T-cell (primary cell): ENCODE measurements at regions not wholly inside any gene's neighbourhood (a gene's known extent, or its start where the extent isn't known, plus 50 kb on each side); places are given as distances from the start of the nearest gene placed in this dataset.

Experiments used
- ATAC-seq, 4 experiments: fragments of 200-7000 bp in 3 of 4; fragments of 150-1000 bp in 1 of 4; cut with Tn5 transposase; replicated peaks in 1 of 4; 1 replicate in 3 of 4; 2 replicates in 1 of 4; pipeline ENCODE4 v1.10.0; 2021; ENCODE audit warnings: moderate library complexity in 3 of 4, mild to moderate bottlenecking in 2 of 4, moderate number of reproducible peaks in 1 of 4
- CTCF ChIA-PET, 2 donors: fragments of 300-600 bp; sonication (Branson Sonifier 250); formaldehyde crosslinking; loops; one replicate each; lab custom pipeline; 2022; ENCODE audit warnings: antibody characterized with exemption in 2 of 2; lab: Charles Lee
- POLR2A ChIA-PET, 2 donors: fragments of 300-600 bp; sonication (Branson Sonifier 250); formaldehyde crosslinking; loops; one replicate each; lab custom pipeline; 2022; ENCODE audit warnings: antibody characterized with exemption in 2 of 2; lab: Charles Lee
- DNase-seq, 35 experiments: peaks; one replicate each; pipeline versions ENCODE4 v3.0.0 to v3.0.0-alpha.2; 2013 to 2023
- H3K27ac ChIP-seq: one replicate; pipeline ENCODE4 v1.5.1; 2013; ENCODE audit warnings: low read length
- H3K27me3 ChIP-seq, 2 experiments: replicated peaks in 1 of 2; 1 replicate in 1 of 2; 2 replicates in 1 of 2; pipeline versions ENCODE4 v1.6.1 to v1.7.0; 2013; ENCODE audit warnings: low read length in 1 of 2, mixed read lengths in 1 of 2; ENCODE audit not compliant: control insufficient read depth in 2 of 2, insufficient read depth in 2 of 2; ENCODE audit errors: extremely low read depth in 1 of 2
- H3K36me3 ChIP-seq, 2 donors: 1 replicate in 1 of 2; 2 replicates in 1 of 2; pipeline versions ENCODE4 v1.6.1 to v1.7.0; 2013; ENCODE audit warnings: low read length in 1 of 2; ENCODE audit not compliant: control insufficient read depth in 2 of 2, insufficient read depth in 1 of 2; ENCODE audit errors: extremely low read depth in 1 of 2
- H3K4me1 ChIP-seq, 2 experiments: 1 replicate in 1 of 2; 2 replicates in 1 of 2; pipeline versions ENCODE4 v1.6.1 to v1.7.0; 2013; ENCODE audit warnings: low read length in 2 of 2, mixed read lengths in 1 of 2; ENCODE audit not compliant: insufficient read depth in 2 of 2, control insufficient read depth in 1 of 2; ENCODE audit errors: extremely low read depth in 1 of 2
- H3K4me3 ChIP-seq, 2 donors: 1 replicate in 1 of 2; 2 replicates in 1 of 2; pipeline versions ENCODE4 v1.5.1 to v1.7.0; 2013; ENCODE audit warnings: mild to moderate bottlenecking in 2 of 2, low read length in 1 of 2, moderate library complexity in 1 of 2; ENCODE audit not compliant: control insufficient read depth in 1 of 2; ENCODE audit errors: extremely low read depth in 1 of 2
- H3K9me3 ChIP-seq: 2 replicates; pipeline ENCODE4 v1.7.0; 2013
- H3K27ac Mint-ChIP-seq, 2 donors: one replicate each; pipeline ENCODE4 v1.8.0; 2020 to 2021; ENCODE audit warnings: mild to moderate bottlenecking in 2 of 2, mixed read lengths in 2 of 2
- H3K27me3 Mint-ChIP-seq, 2 donors: one replicate each; pipeline ENCODE4 v1.8.0; 2021 to 2022; ENCODE audit warnings: mixed read lengths in 2 of 2
- H3K36me3 Mint-ChIP-seq: one replicate; pipeline ENCODE4 v1.8.0; 2021; ENCODE audit warnings: mixed read lengths
- H3K4me1 Mint-ChIP-seq, 3 donors: one replicate each; pipeline ENCODE4 v1.8.0; 2020 to 2022; ENCODE audit warnings: mixed read lengths in 3 of 3, mild to moderate bottlenecking in 1 of 3
- H3K4me3 Mint-ChIP-seq, 3 donors: one replicate each; pipeline ENCODE4 v1.8.0; 2020 to 2022; ENCODE audit warnings: mild to moderate bottlenecking in 3 of 3, mixed read lengths in 3 of 3, moderate library complexity in 3 of 3
- H3K9me3 Mint-ChIP-seq, 3 donors: one replicate each; pipeline ENCODE4 v1.8.0; 2020 to 2022; ENCODE audit warnings: mixed read lengths in 3 of 3
- WGBS: methylation state at CpG from one replicate; pipeline ENCODE4 v1.1.5; 2013; ENCODE audit warnings: missing lambda C conversion rate; ENCODE audit not compliant: insufficient coverage; 5-methylcytosine and 5-hydroxymethylcytosine counted together

DNA sequence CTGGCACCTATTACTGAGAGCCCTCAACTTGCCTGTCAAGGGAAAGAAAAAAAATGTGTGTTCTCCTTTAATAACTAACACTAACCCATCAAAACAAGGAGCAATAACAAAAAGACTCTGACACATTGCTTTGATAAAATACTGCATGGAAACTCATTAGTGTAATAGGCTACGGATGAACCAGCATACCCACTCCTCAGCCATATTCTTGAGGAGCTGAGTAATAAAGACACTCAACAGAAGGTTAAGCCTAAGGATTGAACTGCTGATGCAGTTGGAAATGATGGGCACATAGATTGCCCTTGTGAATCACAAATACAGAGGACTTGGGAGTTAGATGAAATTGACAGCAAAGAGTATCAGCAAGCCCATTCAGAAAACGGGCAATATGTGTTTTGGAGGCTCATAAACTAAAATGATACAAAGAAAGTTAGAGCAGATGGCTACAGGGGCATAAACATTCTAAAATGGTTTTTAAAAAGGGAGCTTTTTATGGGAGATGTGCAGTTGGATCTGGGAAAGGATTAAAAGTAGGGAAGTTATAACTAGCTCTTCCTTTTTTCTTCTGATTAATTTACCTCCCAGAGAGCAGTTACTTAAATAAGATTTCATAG, 447.6 kb upstream of the IL12A start:
- no peak overlapping the region for H3K27ac ChIP-seq
- H3K4me3 ChIP-seq: no peak overlapping the region
- no peaks in the 10 kb centered on the region for H3K4me1 ChIP-seq
- H3K9me3 ChIP-seq: no peaks in the 10 kb centered on the region
- POLR2A ChIA-PET: no interaction called here
- DNase-seq (no peak), ATAC-seq (no peak)
- Mint-ChIP-seq H3K27ac (no peak overlapping the region), H3K36me3 (no peaks in the 10 kb centered on the region), H3K4me1 (no peaks in the 10 kb centered on the region), H3K27me3 (no peaks in the 10 kb centered on the region), H3K9me3 (peaks cover 0 to 3% (median 0%) of the 10 kb centered on the region in 3 donors), H3K4me3 (no peak overlapping the region)
- H3K36me3 ChIP-seq: no peaks in the 10 kb centered on the region
- WGBS: 57% methylated on average over 1 of the region's 2 CpGs
- CTCF ChIA-PET: no interaction called here
- H3K27me3 ChIP-seq: no peaks in the 10 kb centered on the region

DNA sequence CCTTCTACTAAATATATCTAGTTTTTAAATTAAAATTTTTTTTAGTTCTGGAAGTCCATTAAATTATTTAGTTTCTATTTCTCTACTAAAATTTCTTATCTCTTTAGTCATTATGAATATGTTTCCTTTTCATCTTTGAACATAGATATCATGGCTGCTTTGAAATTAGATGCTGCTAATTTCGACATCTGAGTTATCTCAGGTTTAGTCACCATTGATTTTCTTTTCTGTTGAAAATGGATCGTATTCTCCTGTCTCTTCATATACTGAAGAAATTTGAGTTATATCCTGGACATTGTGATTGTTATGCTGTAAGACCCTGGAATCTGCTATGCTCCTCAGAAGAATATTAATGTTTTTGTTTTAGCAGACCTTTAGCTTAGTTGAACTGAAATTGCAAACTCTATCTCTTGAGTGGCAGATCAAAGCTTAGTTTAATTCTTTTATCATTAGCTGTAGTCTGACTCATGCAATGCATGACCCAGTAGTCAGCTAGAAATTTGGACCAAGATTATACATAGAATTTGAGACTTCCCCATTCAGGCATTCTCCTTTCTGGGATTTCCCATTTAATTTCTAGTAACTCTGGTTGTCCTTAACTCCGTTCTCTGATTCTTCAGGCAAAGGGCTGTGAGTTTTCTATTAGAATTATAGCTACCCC, 439.8 kb upstream of the IL12A start:
- H3K27ac Mint-ChIP-seq: no peak overlapping the region
- no peak overlapping the region for H3K4me3 Mint-ChIP-seq
- no peaks in the 10 kb centered on the region for H3K4me1 ChIP-seq
- H3K4me3 ChIP-seq: no peak overlapping the region
- peaks cover 0 to 12% (median 11%) of the 10 kb centered on the region in 3 donors for H3K9me3 Mint-ChIP-seq
- H3K9me3 ChIP-seq: no peaks in the 10 kb centered on the region
- ChIA-PET POLR2A (no interaction called here), CTCF (no interaction called here)
- no peak for ATAC-seq
- no peak for DNase-seq
- H3K27me3 ChIP-seq: no peaks in the 10 kb centered on the region
- H3K27ac ChIP-seq: no peak overlapping the region
- H3K4me1 Mint-ChIP-seq: no peaks in the 10 kb centered on the region
- no peaks in the 10 kb centered on the region for H3K36me3 Mint-ChIP-seq
- no CpG with 5 or more reads among the region's 3 CpGs for WGBS
- H3K27me3 Mint-ChIP-seq: no peaks in the 10 kb centered on the region
- H3K36me3 ChIP-seq: no peaks in the 10 kb centered on the region

DNA sequence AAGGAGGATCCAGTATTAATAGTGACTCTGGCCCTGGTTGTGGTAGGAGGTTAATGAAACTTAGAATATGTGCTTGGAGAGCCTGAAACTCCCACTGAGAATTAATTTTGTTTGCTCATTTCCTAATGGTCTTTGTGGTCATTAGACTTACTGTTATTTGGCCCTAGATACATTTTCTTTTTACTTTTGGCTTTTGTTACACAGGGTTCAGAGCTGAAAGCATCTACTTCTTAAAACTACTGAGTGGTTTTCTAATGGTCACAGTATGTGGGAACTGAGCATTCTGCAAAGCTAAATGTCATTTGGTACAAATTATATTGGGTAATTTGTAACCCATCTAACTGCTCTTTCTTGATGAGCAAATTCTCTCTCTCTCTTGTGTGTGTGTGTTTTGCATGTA, 433.4 kb upstream of the IL12A start:
- no peaks in the 10 kb centered on the region for H3K36me3 Mint-ChIP-seq
- DNase-seq (no peak), ATAC-seq (no peak)
- Histone ChIP-seq H3K4me3 (no peak overlapping the region), H3K27me3 (no peaks in the 10 kb centered on the region), H3K4me1 (no peaks in the 10 kb centered on the region), H3K27ac (no peak overlapping the region), H3K9me3 (no peaks in the 10 kb centered on the region), H3K36me3 (no peaks in the 10 kb centered on the region)
- no peaks in the 10 kb centered on the region for H3K4me1 Mint-ChIP-seq
- H3K4me3 Mint-ChIP-seq: no peak overlapping the region
- no peaks in the 10 kb centered on the region for H3K9me3 Mint-ChIP-seq
- H3K27ac Mint-ChIP-seq: no peak overlapping the region
- POLR2A ChIA-PET: no interaction called here
- no peaks in the 10 kb centered on the region for H3K27me3 Mint-ChIP-seq
- CTCF ChIA-PET: no interaction called here

DNA sequence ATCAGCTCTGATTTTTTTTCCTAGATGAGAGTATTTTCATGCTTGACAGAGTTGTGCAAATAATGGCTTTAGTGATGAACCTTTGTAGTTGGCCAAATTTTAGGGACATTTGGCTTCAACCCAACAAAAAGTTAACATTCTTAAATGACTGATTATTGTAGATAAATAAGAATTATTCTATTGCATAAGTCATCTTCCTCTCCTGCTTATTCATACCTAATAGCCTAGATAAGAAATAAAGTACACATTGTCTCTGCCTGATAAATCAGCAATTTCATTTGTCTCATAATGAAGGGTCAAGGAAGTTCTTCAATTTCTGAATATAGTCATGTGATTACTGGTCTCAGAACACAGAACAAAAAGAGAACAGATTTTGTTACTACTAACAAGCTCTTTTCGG, 428.9 kb upstream of the IL12A start:
- Histone ChIP-seq H3K27ac (no peak overlapping the region), H3K4me3 (no peak overlapping the region), H3K9me3 (no peaks in the 10 kb centered on the region), H3K36me3 (no peaks in the 10 kb centered on the region), H3K27me3 (no peaks in the 10 kb centered on the region), H3K4me1 (no peaks in the 10 kb centered on the region)
- ChIA-PET POLR2A (interaction anchor here in 1 of 2 donors (0.6 kb wide), 1 partner anchor 44 kb away, joined by 3 read pairs; no protein-coding TSS in a partner anchor), CTCF (no interaction called here)
- no peak for DNase-seq
- Mint-ChIP-seq H3K36me3 (no peaks in the 10 kb centered on the region), H3K27me3 (no peaks in the 10 kb centered on the region), H3K4me3 (no peak overlapping the region), H3K9me3 (peaks cover 0 to 3% (median 0%) of the 10 kb centered on the region in 3 donors), H3K4me1 (no peaks in the 10 kb centered on the region), H3K27ac (no peak overlapping the region)
- WGBS: no CpG with 5 or more reads among the region's 1 CpG
- ATAC-seq: no peak

DNA sequence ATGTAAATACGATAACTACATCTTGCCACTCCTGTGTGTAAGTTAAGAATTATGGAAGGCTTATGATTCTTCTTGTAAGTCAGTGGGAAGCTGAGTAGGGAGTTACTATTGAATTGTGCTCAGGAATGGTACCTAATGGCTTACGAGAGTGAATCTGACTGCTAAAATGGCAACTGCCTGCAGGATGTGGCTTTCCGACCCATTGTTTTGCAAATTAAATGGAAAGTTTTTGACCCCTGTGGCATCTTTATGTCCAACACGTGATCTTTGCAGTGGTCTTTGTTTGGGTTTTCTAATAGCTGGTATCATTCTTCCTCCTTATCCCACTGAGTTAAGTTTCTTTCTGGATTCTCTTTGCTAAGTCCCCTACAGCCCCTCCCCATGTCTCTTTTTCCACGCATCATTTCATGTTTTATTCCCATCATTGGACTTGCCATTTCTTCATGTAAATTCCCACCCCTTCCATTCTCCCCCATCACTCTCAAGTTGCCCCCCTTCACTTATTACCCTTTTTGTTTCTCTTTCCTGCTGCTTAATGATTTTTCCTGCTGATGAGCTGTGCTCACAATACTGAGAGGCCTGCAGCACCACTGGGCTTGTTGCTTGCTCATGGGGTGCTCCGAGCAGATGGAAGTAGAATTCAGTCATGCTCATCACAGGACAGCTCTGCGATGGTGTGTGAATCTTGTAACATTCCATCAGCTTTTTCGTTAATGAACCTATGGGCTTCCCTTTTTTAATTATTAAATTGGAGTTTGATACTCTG, 428.2 kb upstream of the IL12A start:
- DNase-seq (no peak), ATAC-seq (no peak)
- ChIA-PET POLR2A (interaction anchor here in 1 of 2 donors (0.6 kb wide), 1 partner anchor 45 kb away, joined by 3 read pairs; no protein-coding TSS in a partner anchor), CTCF (no interaction called here)
- WGBS: 83% methylated on average over 3 of the region's 8 CpGs
- H3K9me3 ChIP-seq: no peaks in the 10 kb centered on the region
- Mint-ChIP-seq H3K4me3 (no peak overlapping the region), H3K9me3 (peaks cover 0 to 3% (median 0%) of the 10 kb centered on the region in 3 donors), H3K27ac (no peak overlapping the region), H3K27me3 (no peaks in the 10 kb centered on the region), H3K36me3 (no peaks in the 10 kb centered on the region), H3K4me1 (no peaks in the 10 kb centered on the region)
- H3K4me3 ChIP-seq: no peak overlapping the region
- no peak overlapping the region for H3K27ac ChIP-seq
- no peaks in the 10 kb centered on the region for H3K36me3 ChIP-seq
- no peaks in the 10 kb centered on the region for H3K27me3 ChIP-seq
- no peaks in the 10 kb centered on the region for H3K4me1 ChIP-seq

DNA sequence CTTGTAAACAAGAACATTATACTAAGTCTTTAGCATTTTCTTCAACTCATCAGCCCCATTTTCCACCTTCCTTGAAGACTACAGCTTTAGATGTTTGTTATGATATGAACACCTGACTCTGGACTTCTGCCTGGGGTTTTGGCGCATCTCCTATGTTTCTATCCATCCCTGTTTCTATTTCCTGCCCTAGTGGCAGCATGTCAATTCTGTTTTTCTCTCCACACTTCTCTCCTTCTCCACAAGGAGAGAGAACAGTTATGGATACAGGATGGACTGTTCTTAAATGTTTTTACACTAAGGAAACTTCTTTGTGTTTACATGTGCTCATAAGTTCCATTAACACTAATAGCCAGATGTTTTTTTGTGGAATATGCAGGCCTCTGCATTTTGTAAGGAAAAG, 423.3 kb upstream of the IL12A start:
- H3K9me3 ChIP-seq: no peaks in the 10 kb centered on the region
- no peaks in the 10 kb centered on the region for H3K4me1 ChIP-seq
- DNase-seq (no peak), ATAC-seq (no peak)
- Mint-ChIP-seq H3K36me3 (no peaks in the 10 kb centered on the region), H3K4me3 (no peak overlapping the region), H3K27ac (no peak overlapping the region), H3K9me3 (peaks cover 0 to 14% (median 4%) of the 10 kb centered on the region in 3 donors), H3K27me3 (no peaks in the 10 kb centered on the region), H3K4me1 (no peaks in the 10 kb centered on the region)
- no peaks in the 10 kb centered on the region for H3K27me3 ChIP-seq
- no peak overlapping the region for H3K27ac ChIP-seq
- POLR2A ChIA-PET: no interaction called here
- no CpG with 5 or more reads among the region's 1 CpG for WGBS
- CTCF ChIA-PET: no interaction called here
- H3K36me3 ChIP-seq: no peaks in the 10 kb centered on the region
- no peak overlapping the region for H3K4me3 ChIP-seq
